SH-SY5Y (cell line): ENCODE measurements at regions not wholly inside any gene's neighbourhood (a gene's known extent, or its start where the extent isn't known, plus 50 kb on each side); places are given as distances from the start of the nearest gene placed in this dataset.

Experiments used
- GATA2 ChIP-seq: IDR thresholded peaks from 2 replicates; pipeline ENCODE4 v1.6.1; 2011; ENCODE audit warnings: mild to moderate bottlenecking, low read depth, low read length
- GATA3 ChIP-seq: IDR thresholded peaks from 2 replicates; pipeline ENCODE4 v1.6.1; 2011; ENCODE audit warnings: low read depth, mild to moderate bottlenecking, low read length, moderate library complexity

GRCh38 chrX:150270622-150271021, 92.5 kb upstream of the MAMLD1 start:
- no peak for TF ChIP-seq GATA2
- no peak for TF ChIP-seq GATA3

- TF ChIP-seq GATA3 (no peak), GATA2 (no peak)
These were observed 80.2 kb upstream of the MAMLD1 start for GRCh38 chrX:150282953-150283352.

- TF ChIP-seq GATA3, result no peak
- TF ChIP-seq GATA2, result no peak
These were observed 72.1 kb upstream of the MAMLD1 start for GRCh38 chrX:150291014-150291413.

- no peak for TF ChIP-seq GATA2
- TF ChIP-seq GATA3, result no peak
These were observed 69.7 kb upstream of the MAMLD1 start for GRCh38 chrX:150293311-150294013.

- no peak for TF ChIP-seq GATA3
- TF ChIP-seq GATA2, result no peak
These were observed 64.1 kb upstream of the MAMLD1 start for GRCh38 chrX:150298841-150299551.

GRCh38 chrX:150299579-150299978, 63.5 kb upstream of the MAMLD1 start:
- no peak for TF ChIP-seq GATA2
- TF ChIP-seq GATA3, result no peak

- TF ChIP-seq GATA2 (no peak), GATA3 (no peak)
These were observed 59.6 kb upstream of the MAMLD1 start for GRCh38 chrX:150303386-150304097.

- TF ChIP-seq GATA3 (no peak), GATA2 (no peak)
These were observed 57.1 kb upstream of the MAMLD1 start for GRCh38 chrX:150306002-150306401.

GRCh38 chrX:150308041-150308440, 55.1 kb upstream of the MAMLD1 start:
- TF ChIP-seq GATA3 (no peak), GATA2 (no peak)

GRCh38 chrX:150308532-150309157, 54.5 kb upstream of the MAMLD1 start:
- no peak for TF ChIP-seq GATA3
- no peak for TF ChIP-seq GATA2

- no peak for TF ChIP-seq GATA2
- no peak for TF ChIP-seq GATA3
These were observed 52.7 kb upstream of the MAMLD1 start for GRCh38 chrX:150310417-150310816.

GRCh38 chrX:150310881-150311280, 52.2 kb upstream of the MAMLD1 start:
- no peak for TF ChIP-seq GATA2
- TF ChIP-seq GATA3, result no peak

GRCh38 chrX:150312931-150313330, 50.2 kb upstream of the MAMLD1 start:
- no peak for TF ChIP-seq GATA3
- no peak for TF ChIP-seq GATA2
